Stimulated activated CD4-positive, alpha-beta T cell treated with anti-CD3 and anti-CD28 coated beads, Interleukin-1b, Interleukin-23, amount 100 ng/mL, for 48 hours (primary cell): ENCODE measurements at regions not wholly inside any gene's neighbourhood (a gene's known extent, or its start where the extent isn't known, plus 50 kb on each side); places are given as distances from the start of the nearest gene placed in this dataset.

Experiments used
- DNase-seq: peaks from one replicate; pipeline ENCODE4 v3.0.0-alpha.2; 2020

DNA sequence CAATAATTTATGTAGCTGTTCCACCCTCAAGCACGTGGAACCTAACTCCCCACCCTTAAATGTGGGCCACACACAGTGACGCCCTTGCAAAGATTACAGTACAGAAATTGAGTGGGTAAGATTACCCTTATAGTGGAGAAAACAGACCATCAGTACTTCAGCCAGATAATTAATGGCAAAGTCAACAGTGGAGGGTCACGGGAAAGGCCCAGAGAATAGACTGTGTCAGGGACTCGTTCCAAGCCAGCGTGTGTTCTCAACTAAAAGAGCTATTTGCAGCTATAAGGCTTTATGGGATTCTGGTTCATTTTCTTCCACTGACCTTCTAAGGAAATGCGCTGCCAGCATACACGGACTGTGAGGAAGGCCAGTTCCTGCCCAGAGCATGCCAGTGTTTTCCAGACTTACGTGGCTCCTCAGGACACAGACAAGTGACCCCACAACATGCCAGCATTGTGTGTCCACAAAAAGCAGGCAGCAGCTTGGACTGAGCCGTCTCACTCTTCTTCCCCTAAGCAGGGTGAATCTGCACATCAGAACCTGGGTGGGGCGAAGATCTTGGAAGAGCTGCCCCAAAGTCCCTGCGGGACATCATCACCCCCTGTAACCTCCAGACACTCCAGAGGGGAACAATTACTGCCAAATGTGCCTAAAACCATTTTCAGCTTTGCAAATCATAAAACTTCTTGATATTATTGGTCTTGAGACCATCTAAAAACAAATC is 428.5 kb downstream of the OCA2 start:
- no peak for DNase-seq

DNA sequence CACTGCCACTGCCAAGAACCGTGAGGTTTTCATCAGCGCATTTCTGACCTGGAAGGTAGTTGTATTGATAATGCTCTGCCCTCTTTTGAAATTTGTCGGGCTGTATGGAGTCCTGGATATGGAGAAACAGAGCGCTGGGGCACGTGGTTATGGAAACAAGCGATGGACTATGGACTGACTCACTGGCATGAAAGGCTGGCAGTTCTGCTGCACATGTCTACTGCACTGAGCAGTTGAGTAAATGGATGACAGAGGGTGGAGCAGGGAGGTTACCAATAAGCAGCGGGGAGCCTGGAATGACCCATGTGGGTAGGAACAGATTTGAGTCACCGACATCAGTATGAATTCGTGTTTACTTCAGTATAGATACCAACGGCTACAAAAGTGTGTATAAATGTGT is 429.5 kb downstream of the OCA2 start:
- DNase-seq, result no peak

DNA sequence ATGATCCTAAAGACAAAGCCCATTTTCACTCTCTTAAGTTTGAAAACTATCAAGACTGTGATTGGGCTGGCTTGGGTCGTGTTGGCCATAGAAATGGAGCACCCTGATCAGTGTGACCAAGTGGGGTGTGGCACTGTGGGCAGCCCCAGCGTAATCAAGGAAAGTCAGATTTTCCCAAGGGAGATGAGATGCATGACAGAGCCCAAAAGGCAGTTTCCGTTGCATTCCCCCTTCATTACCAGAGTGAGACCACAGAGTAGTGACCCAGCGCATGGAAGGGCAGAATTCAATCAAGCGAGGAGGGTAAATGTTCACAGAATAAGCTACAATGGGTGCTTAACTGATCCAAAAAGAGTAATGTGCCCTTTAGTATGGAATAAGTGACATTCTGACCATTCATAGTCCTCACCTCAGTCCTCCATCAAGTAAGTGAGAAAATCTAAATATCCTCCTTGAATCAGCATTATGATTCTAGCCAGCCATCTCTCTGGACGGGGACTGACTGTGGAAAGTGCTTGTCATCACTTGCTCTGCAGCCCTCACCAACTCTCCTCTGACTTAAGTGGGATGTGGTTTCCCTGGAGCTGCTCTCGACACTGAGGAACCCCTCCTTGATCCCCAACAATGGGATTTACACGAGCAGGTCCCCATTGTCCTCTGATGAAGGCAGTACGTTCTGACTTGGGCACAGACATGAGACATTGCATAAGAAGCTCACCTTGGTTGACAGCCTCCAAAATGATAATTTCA is 430.5 kb downstream of the OCA2 start:
- DNase-seq, result no peak

DNA sequence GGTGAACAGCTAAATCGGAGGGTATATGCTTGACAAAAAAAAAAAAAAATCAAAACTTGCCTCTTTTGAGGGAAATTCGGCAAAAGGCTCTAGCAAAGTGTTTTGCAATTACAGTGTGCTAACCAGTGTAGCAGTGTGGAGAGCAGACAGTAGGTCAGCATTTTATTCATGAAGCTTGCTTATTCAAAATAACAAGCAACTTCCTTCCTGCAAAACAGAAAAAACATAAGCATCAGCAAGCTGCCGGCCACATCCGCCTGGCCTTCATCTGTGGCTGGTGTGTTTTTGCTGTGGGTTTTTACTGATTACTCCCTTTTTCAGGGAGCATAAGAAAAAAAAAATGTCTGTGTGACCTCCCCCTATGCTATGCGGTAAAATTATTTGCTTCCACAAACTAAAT is 434.1 kb downstream of the OCA2 start:
- no peak for DNase-seq

DNA sequence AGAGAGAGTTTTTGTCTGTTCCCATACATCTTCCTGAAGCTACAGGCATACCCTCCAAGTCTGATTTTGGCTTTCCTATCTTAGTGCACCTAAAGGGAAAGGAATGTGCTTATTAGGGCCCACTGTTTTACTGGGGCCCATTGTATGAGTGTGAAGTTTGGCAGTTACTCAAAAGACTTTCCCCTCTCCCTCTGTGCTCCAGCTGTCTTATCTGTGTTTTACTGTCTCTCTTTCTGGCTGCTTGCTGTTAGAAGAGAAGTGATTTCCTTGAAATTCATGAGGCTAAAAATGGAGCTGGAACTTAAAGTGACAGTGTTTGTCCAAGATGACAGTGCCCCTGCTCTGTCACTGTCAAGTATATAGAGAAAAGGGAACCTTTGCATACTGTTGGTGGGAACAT is 436.2 kb downstream of the OCA2 start:
- DNase-seq, result no peak

DNA sequence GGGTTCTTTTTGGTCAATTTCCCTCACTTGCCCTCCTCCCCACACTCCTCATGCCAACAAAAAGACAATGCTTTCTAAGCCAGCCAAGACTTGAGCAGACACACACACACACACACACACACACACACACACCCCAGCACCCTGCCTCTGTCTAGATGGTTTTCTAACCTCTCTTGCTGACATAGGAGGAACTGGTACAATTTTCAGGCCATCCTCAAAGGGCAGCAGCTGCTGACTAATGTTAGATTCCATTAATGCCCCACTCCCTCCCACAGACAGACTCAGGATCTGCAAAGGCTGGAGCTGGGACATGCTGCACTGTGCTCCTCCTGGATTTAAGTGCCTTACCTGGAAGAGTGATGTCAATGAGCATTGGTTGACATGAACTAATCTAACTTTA is 438.4 kb downstream of the OCA2 start:
- no peak for DNase-seq

DNA sequence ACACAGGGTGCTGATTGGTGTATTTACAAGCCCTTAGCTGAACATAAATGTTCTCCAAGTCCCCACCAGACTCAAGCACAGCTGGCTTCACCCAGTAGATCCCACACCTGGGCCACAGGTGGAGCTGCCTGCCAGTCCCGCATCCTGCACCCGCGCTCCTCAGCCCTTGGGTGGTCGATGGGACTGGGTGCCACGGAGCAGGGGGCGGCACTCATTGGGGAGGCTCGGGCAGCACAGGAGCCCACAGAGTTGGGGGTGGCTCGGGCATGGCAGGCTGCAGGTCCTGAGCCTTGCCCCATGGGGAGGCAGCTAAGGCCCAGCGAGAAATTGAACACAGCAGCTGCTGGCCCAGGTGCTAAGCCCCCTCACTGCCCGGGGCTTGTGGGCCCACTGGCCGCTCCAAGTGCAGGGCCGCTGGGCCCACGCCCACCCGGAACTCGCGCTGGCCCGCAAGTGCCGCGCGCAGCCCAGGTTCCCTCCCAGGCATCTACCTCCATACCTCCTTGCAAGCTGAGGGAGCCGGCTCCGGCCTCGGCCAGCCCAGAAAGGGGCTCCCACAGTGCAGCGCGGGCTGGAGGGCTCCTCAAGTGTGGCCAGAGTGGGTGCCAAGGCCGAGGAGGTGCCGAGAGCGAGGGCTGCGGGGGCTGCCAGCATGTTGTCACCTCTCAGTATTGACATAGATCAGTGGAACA is 442.7 kb downstream of the OCA2 start:
- no peak for DNase-seq

DNA sequence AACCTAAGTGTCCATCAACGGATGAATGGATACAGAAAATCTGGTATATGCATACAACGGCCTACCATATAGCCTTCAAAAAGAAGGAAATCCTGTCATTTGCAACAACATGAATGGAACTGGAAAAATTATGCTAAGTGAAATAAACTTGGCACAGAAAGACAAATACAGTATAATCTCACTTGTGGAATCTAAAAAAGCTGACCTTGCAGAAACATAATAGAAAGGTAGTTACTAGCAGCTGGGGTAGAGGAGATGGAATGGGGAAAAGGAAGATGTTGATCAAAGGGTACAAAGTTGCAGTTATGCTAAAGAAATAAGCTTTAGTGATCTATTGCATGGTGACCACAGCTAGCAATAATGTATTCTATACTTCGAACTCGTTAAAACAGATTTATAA is 444.1 kb downstream of the OCA2 start:
- DNase-seq, result no peak

DNA sequence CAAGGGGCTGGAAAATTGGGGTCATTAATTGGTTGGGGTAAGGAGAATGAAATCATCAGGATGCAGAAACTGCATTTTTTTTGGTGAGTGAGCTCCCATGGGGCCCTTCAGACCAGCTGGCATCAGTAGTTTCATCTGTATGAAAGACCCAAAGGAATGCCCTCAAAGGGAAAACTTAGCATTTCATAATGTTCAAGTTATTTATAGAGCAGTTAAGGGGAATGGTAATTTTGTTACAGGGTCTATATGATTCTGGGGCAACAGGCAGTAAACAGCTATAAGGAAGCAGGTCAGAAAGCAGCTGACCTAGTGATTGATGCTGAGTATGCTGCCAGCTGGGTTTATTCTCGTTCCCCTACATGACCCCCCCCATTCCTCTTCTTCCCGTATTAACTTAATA is 448.9 kb downstream of the OCA2 start:
- DNase-seq, result no peak

DNA sequence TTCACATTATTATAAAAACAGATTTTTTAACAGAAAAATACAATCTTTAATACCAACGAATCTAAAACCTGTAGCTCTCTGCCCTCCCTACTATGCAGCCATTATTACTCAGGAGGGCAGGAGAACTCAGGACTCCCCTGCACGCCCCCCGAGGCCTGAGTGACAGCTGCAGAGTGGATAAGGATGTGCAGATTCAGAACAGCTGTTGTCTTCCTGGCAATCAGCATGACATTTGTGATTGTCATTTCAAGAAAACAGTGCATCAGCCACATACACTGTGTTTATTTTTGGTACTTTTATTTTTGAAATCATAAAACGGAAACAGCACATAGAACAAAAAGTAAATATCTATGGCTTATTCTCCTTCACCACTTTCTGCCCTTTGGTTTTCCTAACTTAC is 450.8 kb downstream of the OCA2 start:
- DNase-seq, result no peak

DNA sequence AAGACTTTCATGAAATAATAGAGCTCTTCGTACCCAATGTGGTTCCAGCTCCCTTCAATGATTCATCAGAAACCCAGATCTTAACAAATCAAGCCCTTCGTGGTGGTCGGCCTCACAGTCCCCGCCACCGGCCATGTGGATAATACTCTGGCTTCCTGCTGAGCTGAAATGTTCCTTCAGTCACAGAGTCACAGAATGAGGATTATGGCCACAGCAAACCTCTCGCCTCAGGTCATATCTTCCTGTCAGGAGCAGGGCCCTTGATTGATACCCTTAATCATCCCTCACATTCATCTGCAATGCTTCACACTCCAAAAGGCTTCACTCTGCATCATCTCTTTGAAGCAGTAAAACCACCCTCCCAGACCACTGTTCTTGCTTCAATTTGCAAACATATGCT is 452.6 kb downstream of the OCA2 start:
- no peak for DNase-seq

DNA sequence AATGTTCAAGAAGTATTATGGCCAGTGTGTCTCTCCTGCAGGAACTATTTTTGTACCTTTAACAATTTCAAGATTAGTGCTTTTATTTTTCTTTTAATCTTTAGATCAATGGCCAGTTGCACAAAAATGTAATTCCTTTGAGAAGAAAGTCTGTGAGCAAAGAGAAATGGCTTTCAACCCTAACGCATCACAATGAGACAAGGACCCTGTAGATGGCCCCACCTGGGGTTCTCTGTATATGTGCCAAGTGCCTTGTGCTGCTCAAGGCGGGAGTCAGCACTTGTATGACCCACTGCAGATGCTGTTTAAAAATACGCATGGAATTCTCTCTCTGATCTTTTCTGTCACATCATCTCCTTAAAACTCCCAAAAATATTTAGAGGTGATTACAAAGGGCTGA is 453.4 kb downstream of the OCA2 start:
- no peak for DNase-seq

DNA sequence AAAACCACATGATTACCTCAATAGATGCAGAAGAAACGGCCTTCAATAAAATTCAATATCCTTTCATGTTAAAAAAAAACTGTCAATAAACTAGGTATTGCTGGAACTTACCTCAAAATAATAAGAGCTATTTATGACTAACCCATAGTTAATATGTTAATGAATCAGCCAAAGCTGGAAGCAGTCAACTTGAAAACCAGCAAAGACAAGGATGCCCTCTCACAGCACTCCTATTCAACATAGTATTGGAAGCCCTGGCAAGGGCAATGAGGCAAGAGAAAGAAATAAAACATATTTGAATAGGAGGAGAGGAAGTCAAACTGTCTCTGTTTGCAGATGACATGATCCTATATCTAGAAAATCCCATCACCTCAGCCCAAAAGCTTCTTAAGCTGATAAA is 456.1 kb downstream of the OCA2 start:
- no peak for DNase-seq

DNA sequence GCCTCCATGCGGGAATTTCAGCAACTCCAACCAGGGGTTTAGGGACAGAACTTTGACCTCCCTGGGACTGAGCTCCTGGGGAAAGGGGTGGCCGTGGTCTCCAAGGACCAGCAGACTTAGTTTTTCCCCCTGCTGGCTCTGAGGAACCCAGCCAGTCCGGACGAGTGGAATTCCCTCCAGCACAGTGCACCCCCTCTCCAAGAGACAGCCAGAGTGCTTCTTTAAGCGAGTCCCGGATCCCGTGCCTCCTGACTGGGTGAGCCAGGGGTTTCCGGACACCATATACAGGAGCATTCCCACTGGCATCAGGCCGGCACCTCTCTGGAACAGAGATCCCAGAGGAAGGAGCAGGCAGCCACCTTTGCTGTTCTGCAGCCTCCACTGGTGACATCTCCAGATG is 459.5 kb downstream of the OCA2 start:
- no peak for DNase-seq

DNA sequence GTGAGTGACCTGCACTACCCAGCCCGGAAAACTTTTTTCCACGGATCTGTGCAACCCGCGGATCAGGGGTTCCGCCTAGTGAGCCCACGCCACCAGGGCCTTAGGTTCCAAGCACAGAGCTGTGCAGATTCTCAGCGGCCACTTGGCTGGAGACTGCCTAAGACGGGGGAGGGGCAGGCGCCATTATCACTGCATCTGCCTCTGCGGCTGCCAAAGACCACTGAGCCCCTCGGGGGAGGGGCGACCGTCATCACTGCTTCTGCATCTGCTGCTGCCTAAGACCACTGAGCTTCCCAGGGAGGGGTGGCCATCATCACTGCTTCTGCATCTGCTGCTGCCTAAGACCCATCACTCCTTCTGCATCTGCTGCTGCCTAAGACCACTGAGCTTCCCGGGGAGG is 460.2 kb downstream of the OCA2 start:
- DNase-seq, result no peak

DNA sequence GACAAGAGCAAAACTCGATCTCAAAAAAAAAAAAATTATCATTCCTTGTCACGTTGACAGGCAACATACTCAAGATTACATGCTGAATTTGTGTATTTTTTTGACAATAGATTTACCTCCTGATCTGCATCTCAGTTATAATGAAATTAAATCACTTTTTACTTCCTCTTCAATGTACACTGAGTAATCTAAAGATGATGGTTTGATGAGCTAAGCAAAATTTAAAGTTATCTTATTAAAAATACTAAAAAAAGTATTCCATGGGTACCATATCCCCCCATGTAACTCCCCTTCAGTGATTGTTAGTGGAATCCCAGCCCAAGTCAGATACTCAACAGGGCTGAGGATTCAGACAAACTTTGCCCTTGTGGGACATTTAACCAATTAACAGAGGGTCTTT is 463.2 kb downstream of the OCA2 start:
- DNase-seq, result no peak

DNA sequence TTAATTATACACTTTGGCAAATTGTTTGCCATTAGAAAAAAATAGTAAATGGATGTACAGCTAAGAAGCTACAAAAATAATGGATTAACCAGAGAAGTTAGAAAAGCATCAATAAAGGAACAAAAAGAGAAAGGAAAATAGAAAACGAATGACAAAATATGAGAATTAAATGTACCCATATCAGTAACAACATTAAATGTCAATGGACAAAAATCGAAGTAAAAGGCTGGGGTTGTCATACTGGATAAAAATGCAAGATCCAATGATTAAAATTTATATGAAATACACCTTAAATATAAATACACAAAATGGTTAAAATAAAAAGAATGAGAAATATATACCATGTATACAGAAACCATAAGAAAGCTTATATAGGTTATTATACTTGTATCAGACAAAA is 470.6 kb downstream of the OCA2 start:
- DNase-seq, result no peak

DNA sequence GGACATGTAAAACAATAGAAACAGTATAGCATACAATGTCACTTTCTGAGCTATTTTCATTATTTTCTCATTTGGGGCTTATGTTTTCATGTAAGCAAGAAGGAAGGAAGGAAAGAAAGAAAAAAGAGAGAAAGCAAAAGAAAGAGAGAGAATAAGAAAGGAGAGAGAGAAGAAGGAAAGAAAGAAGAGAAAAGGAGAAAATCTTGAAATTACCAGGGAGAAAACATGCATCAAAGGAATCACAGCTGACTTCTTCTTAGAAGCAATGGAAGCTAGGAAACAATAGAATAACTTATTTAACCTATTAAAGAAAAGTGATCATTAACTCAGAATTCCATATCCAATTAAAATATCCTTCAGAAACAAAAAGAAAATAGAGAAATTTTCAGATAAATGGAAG is 471.5 kb downstream of the OCA2 start:
- no peak for DNase-seq

DNA sequence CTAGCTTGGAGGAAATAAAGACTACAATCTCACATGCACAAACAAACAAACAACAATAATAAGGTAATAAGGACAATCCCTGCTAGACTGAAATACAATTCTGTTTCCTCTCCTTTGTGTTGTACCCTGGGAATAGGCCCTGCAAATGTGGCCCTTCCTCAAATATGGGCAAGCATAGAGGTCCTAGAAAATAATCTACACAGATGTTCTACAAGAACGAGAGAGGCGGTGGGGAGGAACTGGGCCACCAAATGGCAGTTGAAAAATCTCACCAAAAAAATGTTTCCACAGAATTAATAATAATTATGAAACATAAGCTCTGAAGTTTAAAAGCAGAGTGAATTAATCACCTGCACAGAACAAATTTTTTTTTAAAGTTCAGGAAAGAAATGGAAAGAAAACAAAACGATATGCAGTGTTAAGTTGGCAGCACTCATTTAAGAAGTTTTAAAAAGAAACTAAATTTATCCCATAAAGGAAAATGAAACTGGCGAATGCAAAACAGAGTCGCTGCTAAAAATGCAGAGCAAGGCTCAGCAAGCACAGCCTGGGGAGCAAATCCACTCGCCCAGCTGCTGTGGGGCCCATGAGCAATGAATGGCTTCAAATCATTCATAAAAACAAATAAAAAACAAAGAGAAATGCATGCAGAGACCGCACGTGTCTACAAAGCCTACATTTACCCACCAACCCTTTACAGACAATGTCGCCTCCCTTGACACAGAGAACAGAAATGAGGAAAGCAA is 475.4 kb downstream of the OCA2 start:
- DNase-seq, result no peak

DNA sequence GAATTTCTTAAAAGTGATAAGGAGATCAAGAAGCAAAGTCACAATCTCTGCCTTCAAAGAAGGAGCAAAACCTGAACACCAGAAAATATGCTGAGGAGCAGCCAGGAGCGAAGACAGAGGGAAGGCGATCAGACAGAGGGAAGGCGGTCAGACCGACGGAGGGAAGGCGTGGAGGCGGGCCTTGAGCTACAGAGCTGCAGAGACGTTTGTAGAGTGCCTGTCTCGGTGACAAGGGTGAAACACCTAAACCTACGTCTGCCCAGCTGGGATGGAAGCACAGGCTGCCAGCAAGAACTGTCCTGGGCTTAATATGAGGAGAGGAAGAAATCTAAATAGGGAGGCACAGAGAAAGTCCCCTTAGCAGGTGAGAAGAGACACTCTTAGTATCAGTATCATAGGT is 476.0 kb downstream of the OCA2 start:
- DNase-seq, result no peak

DNA sequence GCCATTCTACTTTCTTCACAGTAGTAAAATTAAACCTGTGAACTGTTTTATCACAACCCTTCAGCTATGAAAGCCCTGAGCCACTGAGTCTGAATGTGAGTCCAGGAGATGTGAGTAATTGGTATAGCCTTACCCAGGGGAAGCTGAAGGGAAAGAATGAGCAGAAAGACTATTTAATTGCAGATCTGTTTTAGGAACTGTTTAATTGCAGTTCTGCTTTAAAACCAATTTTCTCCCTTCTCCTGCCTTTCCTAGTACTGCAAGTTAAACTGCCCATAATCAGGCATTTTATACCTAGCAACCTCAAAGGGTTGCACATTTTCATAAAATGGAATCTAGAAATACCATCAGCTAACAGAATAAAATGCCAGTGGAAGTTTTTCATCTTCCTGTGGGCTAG is 476.7 kb downstream of the OCA2 start:
- DNase-seq, result no peak

DNA sequence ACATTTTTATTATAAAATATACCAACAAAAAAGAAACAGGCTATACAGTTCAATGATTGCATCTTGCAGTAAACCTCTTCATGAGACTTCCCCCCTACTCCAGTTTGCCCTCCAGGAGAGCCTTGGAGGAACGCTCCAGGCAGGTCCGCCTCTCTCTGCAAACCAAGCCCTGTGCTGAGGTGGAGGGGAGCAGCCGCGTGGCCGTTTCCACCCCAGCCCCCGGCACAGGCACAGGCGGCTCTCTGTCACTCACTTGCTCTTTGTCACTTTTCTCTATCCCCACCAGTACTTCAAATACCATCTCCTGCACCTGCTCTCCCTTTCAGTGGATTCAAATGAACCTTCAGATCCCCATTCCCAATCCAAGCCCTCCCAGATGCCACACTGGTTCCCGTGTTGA is 479.9 kb downstream of the OCA2 start:
- no peak for DNase-seq

DNA sequence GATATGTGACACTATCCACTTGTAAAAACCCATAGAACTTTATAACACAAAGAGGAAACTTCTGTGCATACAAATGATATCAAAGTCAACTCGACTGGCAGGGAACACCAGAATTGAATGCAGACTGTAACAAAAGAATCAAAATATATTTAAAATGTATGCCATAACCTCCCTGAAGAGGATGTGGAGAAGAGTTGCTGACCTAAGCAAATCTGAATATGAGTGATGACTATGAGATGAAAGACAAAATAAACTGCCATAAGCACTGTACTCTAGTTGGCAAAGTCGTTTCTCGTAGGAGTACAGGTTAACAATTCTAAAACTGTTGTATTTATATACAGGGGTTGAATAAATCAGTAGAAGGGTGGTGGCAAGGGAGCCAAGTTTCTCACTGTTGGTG is 482.1 kb downstream of the OCA2 start:
- no peak for DNase-seq

DNA sequence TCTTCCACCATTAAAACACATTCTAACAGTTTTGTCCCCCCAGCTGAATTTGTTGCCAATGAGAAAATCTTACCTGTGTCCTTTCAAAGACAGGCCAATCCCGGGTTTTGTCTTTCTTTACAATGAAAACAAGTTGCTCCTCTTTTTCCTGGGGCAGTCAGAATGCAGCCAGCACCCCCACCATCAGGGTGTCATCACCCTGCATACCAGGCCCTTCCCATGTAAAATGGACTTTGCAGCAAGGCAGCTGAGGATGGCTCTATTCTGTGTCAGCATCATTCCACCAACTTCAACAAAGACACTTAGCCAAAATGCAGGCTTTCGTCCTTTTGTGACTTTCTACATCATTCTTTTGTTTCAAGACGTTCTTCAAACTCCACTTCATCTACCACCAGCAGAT is 490.9 kb downstream of the OCA2 start:
- no peak for DNase-seq
